Right kidney (tissue), 1 donor: ENCODE measurements at regions not wholly inside any gene's neighbourhood (a gene's known extent, or its start where the extent isn't known, plus 50 kb on each side); places are given as distances from the start of the nearest gene placed in this dataset.
A peak's percentile ranks its signal among the peaks of the same experiment; 100 is the strongest.

Experiments
- DNase-seq: peaks from one replicate; pipeline ENCODE4 v3.0.0-alpha.2; 2016

- no peak for DNase-seq
Measured at GRCh38 chr6:106035655-106036054, 50.5 kb upstream of the PRDM1 start.

GRCh38 chr6:106033806-106034205 lies 52.3 kb upstream of the PRDM1 start:
- DNase-seq: no peak

- no peak for DNase-seq
Measured at GRCh38 chr6:106027758-106028157, 58.4 kb upstream of the PRDM1 start.

GRCh38 chr6:106026748-106027715 lies 59.1 kb upstream of the PRDM1 start:
- DNase-seq: peak; percentile 30

- no peak for DNase-seq
Measured at GRCh38 chr6:106025655-106026054, 60.5 kb upstream of the PRDM1 start.

GRCh38 chr6:106022801-106023200 lies 63.3 kb upstream of the PRDM1 start:
- no peak for DNase-seq

GRCh38 chr6:106017454-106017853 lies 68.7 kb upstream of the PRDM1 start:
- DNase-seq: no peak

GRCh38 chr6:106014955-106015354 lies 71.2 kb upstream of the PRDM1 start:
- no peak for DNase-seq

GRCh38 chr6:106011476-106011875 lies 74.7 kb upstream of the PRDM1 start:
- DNase-seq: no peak

GRCh38 chr6:106005954-106006353 lies 80.2 kb upstream of the PRDM1 start:
- no peak for DNase-seq

GRCh38 chr6:106005013-106005412 lies 81.1 kb upstream of the PRDM1 start:
- no peak for DNase-seq

- DNase-seq: no peak
Measured at GRCh38 chr6:106003268-106003987, 82.7 kb upstream of the PRDM1 start.

- DNase-seq: no peak
Measured at GRCh38 chr6:106002005-106002404, 84.1 kb upstream of the PRDM1 start.

- DNase-seq: no peak
Measured at GRCh38 chr6:106000935-106001334, 85.2 kb upstream of the PRDM1 start.

- DNase-seq: no peak
Measured at GRCh38 chr6:105997482-105997881, 88.7 kb upstream of the PRDM1 start.

- DNase-seq: peak; percentile 48
Measured at GRCh38 chr6:105995391-105995865, 90.7 kb upstream of the PRDM1 start.

GRCh38 chr6:105994591-105995390 lies 91.3 kb upstream of the PRDM1 start:
- DNase-seq: peak; percentile 93

- peak; percentile 75 for DNase-seq
Measured at GRCh38 chr6:105994118-105994590, 92.0 kb upstream of the PRDM1 start.

- DNase-seq: no peak
Measured at GRCh38 chr6:105993341-105994117, 92.6 kb upstream of the PRDM1 start.

- peak; percentile 96 for DNase-seq
Measured at GRCh38 chr6:105992315-105992961, 93.7 kb upstream of the PRDM1 start.
